ENCODE measurements at regions not wholly inside any gene's neighbourhood (a gene's known extent, or its start where the extent isn't known, plus 50 kb on each side); places are given as distances from the start of the nearest gene placed in this dataset.
"Not testable (repeated sequence)": the region's sequence is repeated elsewhere in the genome, so short reads cannot be mapped to it uniquely, and the experiment has no call there.

DNA sequence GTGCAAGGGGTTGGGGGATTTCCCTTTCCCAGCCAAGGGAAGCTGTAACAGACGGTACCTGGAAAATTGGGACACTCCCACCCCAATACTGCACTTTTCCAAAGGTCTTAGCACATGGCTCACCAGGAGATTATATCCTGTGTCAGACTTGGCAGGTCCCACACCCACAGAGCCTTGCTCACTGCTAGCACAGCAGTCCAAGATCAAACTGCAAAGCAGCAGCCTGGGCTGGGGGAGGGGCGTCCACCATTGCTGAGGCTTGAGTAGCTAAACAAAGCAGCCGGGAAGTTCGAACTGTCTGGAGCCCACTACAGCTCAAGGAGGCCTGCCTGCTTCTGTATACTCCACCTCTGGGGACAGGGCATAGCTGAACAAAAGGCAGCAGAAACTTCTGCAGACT lies 604.2 kb upstream of the SEMA3D start:
- TF ChIP-seq CTCF, POLR2AphosphoS5, POLR2A (IDR thresholded peaks at IDR 0.05): not testable (repeated sequence)
